H9 (cell line): ENCODE measurements at regions not wholly inside any gene's neighbourhood (a gene's known extent, or its start where the extent isn't known, plus 50 kb on each side); places are given as distances from the start of the nearest gene placed in this dataset.

Experiments
- DNase-seq: peaks from one replicate; pipeline ENCODE4 v3.0.0-alpha.2; 2017
- H2AFZ ChIP-seq: one replicate; pipeline ENCODE4 v1.6.1; 2013; ENCODE audit warnings: mild to moderate bottlenecking, low read length, control low read depth, moderate library complexity
- H2AK5ac ChIP-seq: 2 replicates; pipeline ENCODE4 v1.6.1; 2013; ENCODE audit warnings: low read length, control low read depth, mixed read lengths; ENCODE audit not compliant: insufficient read length
- H2BK120ac ChIP-seq: one replicate; pipeline ENCODE4 v1.6.1; 2013; ENCODE audit warnings: low read depth, mild to moderate bottlenecking, low read length, control low read depth, inconsistent platforms; ENCODE audit not compliant: poor library complexity, severe bottlenecking
- H2BK12ac ChIP-seq: 2 replicates; pipeline ENCODE4 v1.6.1; 2013; ENCODE audit warnings: low read length, control low read depth, mixed read lengths, low read depth; ENCODE audit not compliant: insufficient read length
- H2BK15ac ChIP-seq: 2 replicates; pipeline ENCODE4 v1.6.1; 2013; ENCODE audit warnings: low read depth, low read length, control low read depth
- H2BK20ac ChIP-seq: one replicate; pipeline ENCODE4 v1.6.1; 2013; ENCODE audit warnings: low read depth, mild to moderate bottlenecking, low read length, control low read depth, inconsistent platforms; ENCODE audit not compliant: poor library complexity, severe bottlenecking
- H2BK5ac ChIP-seq: 2 replicates; pipeline ENCODE4 v1.6.1; 2013; ENCODE audit warnings: low read length, control low read depth, mixed read lengths; ENCODE audit not compliant: insufficient read length
- H3K14ac ChIP-seq: 2 replicates; pipeline ENCODE4 v1.6.1; 2013; ENCODE audit warnings: low read length, control low read depth; ENCODE audit not compliant: insufficient read depth
- H3K18ac ChIP-seq: 2 replicates; pipeline ENCODE4 v1.6.1; 2013; ENCODE audit warnings: low read depth, mild to moderate bottlenecking, mixed read lengths, low read length, control low read depth; ENCODE audit not compliant: insufficient read length
- H3K23ac ChIP-seq: 2 replicates; pipeline ENCODE4 v1.6.1; 2013; ENCODE audit warnings: low read length, control low read depth, mixed read lengths, low read depth; ENCODE audit not compliant: insufficient read length
- H3K23me2 ChIP-seq: 2 replicates; pipeline ENCODE4 v1.6.1; 2013; ENCODE audit warnings: low read depth, mild to moderate bottlenecking, mixed read lengths, low read length, control low read depth; ENCODE audit not compliant: insufficient read length, poor library complexity, severe bottlenecking
- H3K27ac ChIP-seq: 2 replicates; pipeline ENCODE4 v1.5.1; 2013; ENCODE audit warnings: low read length, control low read depth, mixed read lengths, low read depth; ENCODE audit not compliant: insufficient read length
- H3K27me3 ChIP-seq: 2 replicates; pipeline ENCODE4 v1.6.1; 2013; ENCODE audit warnings: low read length, control low read depth, inconsistent platforms; ENCODE audit not compliant: insufficient read depth
- H3K4ac ChIP-seq: 2 replicates; pipeline ENCODE4 v1.6.1; 2013; ENCODE audit warnings: low read depth, mild to moderate bottlenecking, control low read depth, inconsistent platforms, low read length, moderate library complexity
- H3K4me1 ChIP-seq: 2 replicates; pipeline ENCODE4 v1.6.1; 2013; ENCODE audit warnings: low read length, control low read depth, inconsistent platforms; ENCODE audit not compliant: insufficient read depth
- H3K4me2 ChIP-seq: 2 replicates; pipeline ENCODE4 v1.6.1; 2013; ENCODE audit warnings: low read length, control low read depth, mixed read lengths; ENCODE audit not compliant: insufficient read length, insufficient read depth
- H3K56ac ChIP-seq: 2 replicates; pipeline ENCODE4 v1.6.1; 2013; ENCODE audit warnings: low read depth, mild to moderate bottlenecking, mixed read lengths, low read length, control low read depth; ENCODE audit not compliant: insufficient read length
- H3K79me1 ChIP-seq: 2 replicates; pipeline ENCODE4 v1.6.1; 2013; ENCODE audit warnings: low read depth, mild to moderate bottlenecking, moderate library complexity, low read length, control low read depth, inconsistent platforms; ENCODE audit not compliant: insufficient read depth, poor library complexity, severe bottlenecking
- H3K79me2 ChIP-seq: 2 replicates; pipeline ENCODE4 v1.6.1; 2013; ENCODE audit warnings: low read length, control low read depth, inconsistent platforms; ENCODE audit not compliant: insufficient read depth
- H3K9ac ChIP-seq: 2 replicates; pipeline ENCODE4 v1.6.1; 2013; ENCODE audit warnings: low read length, control low read depth, mixed read lengths; ENCODE audit not compliant: insufficient read length; ENCODE audit errors: extremely low read depth
- H3K9me3 ChIP-seq: one replicate; pipeline ENCODE4 v1.6.1; 2013; ENCODE audit warnings: low read depth, low read length, inconsistent platforms; ENCODE audit not compliant: control insufficient read depth
- H3T11ph ChIP-seq: one replicate; pipeline ENCODE4 v1.6.1; 2013; ENCODE audit warnings: mild to moderate bottlenecking, low read length, control low read depth, inconsistent platforms
- H4K20me1 ChIP-seq: one replicate; pipeline ENCODE4 v1.6.1; 2013; ENCODE audit not compliant: control insufficient read depth, insufficient read length, insufficient read depth
- H4K5ac ChIP-seq: 2 replicates; pipeline ENCODE4 v1.6.1; 2013; ENCODE audit warnings: low read depth, mild to moderate bottlenecking, mixed read lengths, low read length, control low read depth; ENCODE audit not compliant: insufficient read length
- H4K8ac ChIP-seq: replicated peaks from 2 replicates; pipeline ENCODE4 v1.6.1; 2013; ENCODE audit warnings: low read length, control low read depth, mixed read lengths, low read depth; ENCODE audit not compliant: insufficient read length
- H4K91ac ChIP-seq: 2 replicates; pipeline ENCODE4 v1.6.1; 2013; ENCODE audit warnings: low read depth, mild to moderate bottlenecking, moderate library complexity, mixed read lengths, low read length, control low read depth; ENCODE audit not compliant: insufficient read length
- H3K27ac Mint-ChIP-seq, 3 experiments: 2 replicates in 2 of 3; 3 replicates in 1 of 3; pipeline ENCODE4 v1.8.0; 2020 to 2021; ENCODE audit warnings: mixed read lengths in 3 of 3, mild to moderate bottlenecking in 1 of 3, moderate library complexity in 1 of 3
- H3K27me3 Mint-ChIP-seq: 2 replicates; pipeline ENCODE4 v1.8.0; 2021; ENCODE audit warnings: low read depth, mild to moderate bottlenecking, moderate library complexity, mixed read lengths
- H3K36me3 Mint-ChIP-seq, 3 experiments: 2 replicates in 2 of 3; 3 replicates in 1 of 3; pipeline ENCODE4 v1.8.0; 2020 to 2021; ENCODE audit warnings: low read depth in 3 of 3, mixed read lengths in 3 of 3; ENCODE audit not compliant: insufficient read depth in 1 of 3
- H3K4me1 Mint-ChIP-seq, 2 experiments: 2 replicates each; pipeline ENCODE4 v1.8.0; 2020; ENCODE audit warnings: mixed read lengths in 2 of 2
- H3K4me3 Mint-ChIP-seq, 2 experiments: 2 replicates in 1 of 2; 3 replicates in 1 of 2; pipeline ENCODE4 v1.8.0; 2020 to 2021; ENCODE audit warnings: mild to moderate bottlenecking in 2 of 2, mixed read lengths in 2 of 2, moderate library complexity in 1 of 2
- H3K9me3 Mint-ChIP-seq, 2 experiments: 2 replicates in 1 of 2; 3 replicates in 1 of 2; pipeline ENCODE4 v1.8.0; 2020; ENCODE audit warnings: mild to moderate bottlenecking in 2 of 2, mixed read lengths in 2 of 2, moderate library complexity in 1 of 2
- CTCF ChIP-seq: fragments of 200-600 bp; sonication (generic); conservative IDR thresholded peaks from 3 replicates; pipeline ENCODE4 v1.8.0; 2021; ENCODE audit warnings: antibody characterized with exemption, mild to moderate bottlenecking
- WGBS: extraction: QIAGEN DNeasy Blood & Tissue Kit; methylation state at CpG from one replicate; pipeline ENCODE4 v1.1.7; 2013; ENCODE audit warnings: missing lambda C conversion rate, low lambda C conversion rate, mixed read lengths; ENCODE audit not compliant: insufficient read length; ENCODE audit errors: extremely low coverage; 5-methylcytosine and 5-hydroxymethylcytosine counted together

DNA sequence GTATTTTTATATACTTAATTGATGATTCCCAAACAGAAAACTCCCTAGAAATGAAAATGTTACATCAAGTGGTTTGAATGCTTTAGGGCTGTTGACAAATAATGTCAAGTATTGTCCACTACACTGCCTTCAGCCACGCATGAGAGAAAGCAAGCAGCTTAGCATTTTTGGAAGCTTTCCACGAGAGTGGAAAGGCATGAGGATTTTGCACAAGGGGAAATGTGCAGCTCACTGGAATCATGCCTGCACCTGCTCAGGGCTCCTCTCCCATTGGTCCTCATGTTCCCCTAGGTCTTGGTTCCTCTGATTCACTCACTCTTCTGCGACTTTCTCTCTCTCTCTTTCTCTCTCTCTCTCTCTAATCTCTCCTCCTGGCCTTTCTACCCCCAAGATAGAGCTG, 439.5 kb upstream of the CDH4 start:
- H3K4ac ChIP-seq = no peak overlapping the region
- H2AFZ ChIP-seq = no peak overlapping the region
- H4K5ac ChIP-seq = no peak overlapping the region
- TF ChIP-seq CTCF = no peak
- Mint-ChIP-seq H3K27ac (no peak overlapping the region), H3K4me3 (no peak overlapping the region), H3K9me3 (peaks cover 21 to 25% of the 10 kb centered on the region in 2 experiments), H3K4me1 (peaks cover 0 to 13% of the 10 kb centered on the region in 2 experiments; a peak in 2 of 4 replicates), H3K27me3 (peaks cover 4% of the 10 kb centered on the region), H3K36me3 (peaks cover 0 to 17% (median 4%) of the 10 kb centered on the region in 3 experiments; a peak in 5 of 7 replicates)
- H3K23me2 ChIP-seq = no peaks in the 10 kb centered on the region
- no peaks in the 10 kb centered on the region for H3K4me1 ChIP-seq
- H4K91ac ChIP-seq = no peak overlapping the region
- WGBS = no CpG with 5 or more reads among the region's 3 CpGs
- H4K20me1 ChIP-seq = no peaks in the 10 kb centered on the region
- no peak overlapping the region for H2BK5ac ChIP-seq
- H3K4me2 ChIP-seq = no peak overlapping the region
- H2BK20ac ChIP-seq = no peak overlapping the region
- H2BK120ac ChIP-seq = no peak overlapping the region
- no peaks in the 10 kb centered on the region for H3K79me1 ChIP-seq
- no peak overlapping the region for H3T11ph ChIP-seq
- H3K56ac ChIP-seq = no peak overlapping the region
- no peaks in the 10 kb centered on the region for H3K27me3 ChIP-seq
- no peak for DNase-seq
- no peak overlapping the region for H2AK5ac ChIP-seq
- H3K23ac ChIP-seq = no peak overlapping the region
- H3K27ac ChIP-seq = no peak overlapping the region
- H3K14ac ChIP-seq = no peak overlapping the region
- no peaks in the 10 kb centered on the region for H3K9me3 ChIP-seq
- no peak overlapping the region for H3K18ac ChIP-seq
- no peak overlapping the region for H4K8ac ChIP-seq
- no peak overlapping the region for H3K9ac ChIP-seq
- no peak overlapping the region for H2BK12ac ChIP-seq
- H2BK15ac ChIP-seq = no peak overlapping the region
- H3K79me2 ChIP-seq = no peaks in the 10 kb centered on the region
